ENCODE measurements at regions not wholly inside any gene's neighbourhood (a gene's known extent, or its start where the extent isn't known, plus 50 kb on each side); places are given as distances from the start of the nearest gene placed in this dataset.
A peak's percentile ranks its signal among the peaks of the same experiment; 100 is the strongest.
"Not testable (repeated sequence)": the region's sequence is repeated elsewhere in the genome, so short reads cannot be mapped to it uniquely, and the experiment has no call there.

DNA sequence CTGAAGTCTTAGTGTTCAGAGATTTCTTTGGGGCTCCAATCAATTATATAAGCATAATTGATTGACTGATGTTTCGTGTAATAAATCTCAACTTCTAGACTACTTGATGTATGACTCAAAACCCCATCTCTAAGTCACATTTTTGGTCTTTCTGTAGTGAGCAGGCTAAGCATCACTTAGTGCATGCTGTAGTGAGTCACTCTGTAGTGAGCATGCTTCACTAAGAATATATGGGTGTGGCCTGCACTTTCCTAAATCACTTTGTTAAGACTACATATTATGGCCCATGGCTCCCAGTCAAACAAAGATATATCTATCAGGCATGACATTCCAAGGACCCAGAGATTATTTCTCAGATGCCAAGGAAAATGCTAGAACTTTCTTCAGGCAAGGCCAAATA lies 909.4 kb upstream of the LRFN5 start:
- DNase-seq (ENCODE audit: low read depth) = no peak
- H3K4me3 ChIP-seq (replicated peaks; ENCODE audit: low read depth, low read length) = no peak overlapping the region
- TF ChIP-seq, protein P1, sequence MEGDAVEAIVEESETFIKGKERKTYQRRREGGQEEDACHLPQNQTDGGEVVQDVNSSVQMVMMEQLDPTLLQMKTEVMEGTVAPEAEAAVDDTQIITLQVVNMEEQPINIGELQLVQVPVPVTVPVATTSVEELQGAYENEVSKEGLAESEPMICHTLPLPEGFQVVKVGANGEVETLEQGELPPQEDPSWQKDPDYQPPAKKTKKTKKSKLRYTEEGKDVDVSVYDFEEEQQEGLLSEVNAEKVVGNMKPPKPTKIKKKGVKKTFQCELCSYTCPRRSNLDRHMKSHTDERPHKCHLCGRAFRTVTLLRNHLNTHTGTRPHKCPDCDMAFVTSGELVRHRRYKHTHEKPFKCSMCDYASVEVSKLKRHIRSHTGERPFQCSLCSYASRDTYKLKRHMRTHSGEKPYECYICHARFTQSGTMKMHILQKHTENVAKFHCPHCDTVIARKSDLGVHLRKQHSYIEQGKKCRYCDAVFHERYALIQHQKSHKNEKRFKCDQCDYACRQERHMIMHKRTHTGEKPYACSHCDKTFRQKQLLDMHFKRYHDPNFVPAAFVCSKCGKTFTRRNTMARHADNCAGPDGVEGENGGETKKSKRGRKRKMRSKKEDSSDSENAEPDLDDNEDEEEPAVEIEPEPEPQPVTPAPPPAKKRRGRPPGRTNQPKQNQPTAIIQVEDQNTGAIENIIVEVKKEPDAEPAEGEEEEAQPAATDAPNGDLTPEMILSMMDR (IDR thresholded peaks at IDR 0.05; ENCODE audit: low read length, missing control alignments) = no peak

DNA sequence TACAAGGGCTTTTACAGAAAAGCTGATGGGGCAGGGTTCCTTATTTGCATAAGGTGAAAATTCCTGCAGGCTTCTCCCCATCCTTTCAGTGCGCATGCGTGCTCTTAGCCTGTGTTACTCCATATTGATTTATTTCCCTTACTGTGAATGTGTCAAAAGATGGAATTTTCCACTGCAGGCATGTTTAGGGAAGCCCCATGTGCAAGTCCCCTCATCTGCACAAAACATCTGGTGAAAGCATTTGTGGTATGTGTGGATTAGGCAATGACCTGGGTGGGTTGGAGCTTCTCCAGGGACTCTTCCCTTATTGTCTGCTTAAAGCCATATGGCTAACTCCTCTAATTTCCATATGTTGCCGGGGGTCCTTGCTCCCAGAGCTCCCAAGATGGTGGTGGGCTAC lies 912.7 kb upstream of the LRFN5 start:
- DNase-seq (ENCODE audit: low read depth) = peak; percentile 0
- TF ChIP-seq, protein P1 (IDR thresholded peaks at IDR 0.05; ENCODE audit: low read length, missing control alignments) = no peak

DNA sequence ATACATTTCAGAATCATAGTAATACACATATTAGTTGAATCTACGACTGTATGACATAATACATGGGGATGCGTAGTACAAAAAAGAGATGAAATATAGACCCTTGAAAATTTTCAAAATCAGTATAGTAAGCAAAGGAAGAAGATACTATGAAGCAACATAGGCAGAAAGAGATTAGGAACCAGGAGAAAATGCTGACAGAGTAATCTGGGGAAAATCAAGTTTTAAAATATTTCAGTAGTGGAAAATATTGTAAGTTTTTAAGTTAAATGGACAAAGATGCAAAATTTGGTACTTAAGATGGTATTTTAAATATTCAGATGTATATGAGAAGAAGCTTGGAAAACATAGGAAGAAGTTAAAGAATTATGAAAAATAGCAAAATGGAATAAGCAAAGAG lies 915.6 kb upstream of the LRFN5 start:
- H3K4me3 ChIP-seq (replicated peaks; ENCODE audit: low read depth, low read length) = no peak overlapping the region
- DNase-seq (ENCODE audit: low read depth) = no peak
- TF ChIP-seq, protein P1 (IDR thresholded peaks at IDR 0.05; ENCODE audit: low read length, missing control alignments) = no peak

More for the DNA sequence above, 912.7 kb upstream of the LRFN5 start:
- no peak overlapping the region for H3K4me3 ChIP-seq (replicated peaks; ENCODE audit: low read depth, low read length)

DNA sequence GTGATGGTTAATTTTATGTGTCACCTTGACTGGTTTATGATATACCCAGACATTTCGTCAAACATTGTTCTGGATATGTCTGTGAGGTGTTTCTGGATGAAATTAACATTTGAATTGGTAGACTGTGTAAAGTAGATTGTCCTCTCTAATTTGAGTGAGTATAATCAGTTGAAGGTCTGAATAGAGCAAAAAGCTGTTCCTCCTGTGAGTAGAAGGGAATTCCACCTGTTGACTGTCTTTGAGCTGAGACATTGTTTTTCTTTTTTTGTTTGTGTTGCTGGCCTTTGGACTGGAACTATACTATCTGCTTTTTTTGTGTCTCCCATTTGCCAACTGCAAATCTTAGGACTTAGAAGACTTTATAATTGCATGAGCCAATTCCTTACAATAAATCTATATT lies 920.9 kb upstream of the LRFN5 start:
- DNase-seq (ENCODE audit: low read depth) = no peak
- TF ChIP-seq, protein P1 (IDR thresholded peaks at IDR 0.05; ENCODE audit: low read length, missing control alignments) = no peak
- no peak overlapping the region for H3K4me3 ChIP-seq (replicated peaks; ENCODE audit: low read depth, low read length)

DNA sequence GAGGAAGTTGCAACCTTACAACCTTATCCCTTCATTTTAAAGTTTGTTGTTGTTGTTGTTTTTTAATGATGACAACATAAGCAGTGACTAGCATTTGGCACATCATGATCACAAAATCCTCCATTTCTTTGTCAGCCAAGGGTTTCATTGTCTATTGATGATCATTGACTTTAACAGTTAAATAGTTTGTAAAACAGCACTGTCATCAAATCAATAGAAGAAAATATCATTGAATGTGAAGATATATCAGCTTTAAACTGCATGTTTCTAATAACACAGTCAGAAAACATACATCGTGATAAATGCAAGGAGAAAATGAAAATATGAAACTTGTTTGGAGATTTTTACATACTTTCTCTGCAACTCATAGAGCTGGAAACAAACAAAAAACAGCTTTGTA lies 922.3 kb upstream of the LRFN5 start:
- H3K4me3 ChIP-seq (replicated peaks; ENCODE audit: low read depth, low read length) = no peak overlapping the region
- no peak for DNase-seq (ENCODE audit: low read depth)
- TF ChIP-seq, protein P1 (IDR thresholded peaks at IDR 0.05; ENCODE audit: low read length, missing control alignments) = no peak

DNA sequence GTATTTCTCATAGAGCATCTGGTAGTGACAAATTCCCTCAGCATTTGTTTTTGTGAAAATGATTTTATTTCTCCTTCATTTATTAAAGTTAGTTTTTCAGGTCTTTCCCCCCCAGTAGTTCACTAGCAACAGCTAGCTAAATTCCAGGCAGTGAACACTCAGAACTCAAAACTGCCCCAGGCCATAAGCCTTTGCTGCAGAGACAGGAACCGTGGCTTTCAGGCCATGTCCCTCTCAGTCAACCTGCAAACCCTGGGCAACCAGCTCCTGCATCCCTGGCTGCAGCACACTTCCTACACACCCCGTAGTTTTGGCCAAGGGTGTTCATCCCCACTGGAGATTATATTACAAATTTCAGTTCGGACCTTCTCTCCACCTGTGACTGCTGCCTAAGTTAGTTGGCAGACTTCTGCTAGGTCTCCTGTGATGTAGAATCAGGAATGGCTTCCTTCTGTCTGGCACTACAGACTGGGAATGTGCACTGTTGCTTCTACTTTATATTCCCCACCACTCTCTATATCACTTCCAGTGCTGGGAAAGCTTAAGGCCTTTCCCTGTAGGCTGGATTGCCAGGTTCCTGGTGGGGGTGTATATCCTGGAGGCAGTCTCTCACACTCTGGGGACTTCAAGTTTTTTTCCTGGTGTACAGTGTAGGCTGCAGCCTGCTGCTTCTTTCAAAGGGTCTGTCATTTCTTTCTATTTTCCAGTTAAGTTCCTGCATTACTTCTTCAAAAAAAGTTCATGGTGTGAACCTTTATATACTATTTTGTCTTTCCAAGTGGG lies 924.4 kb upstream of the LRFN5 start:
- DNase-seq (ENCODE audit: low read depth) = no peak
- TF ChIP-seq, protein P1 (IDR thresholded peaks at IDR 0.05; ENCODE audit: low read length, missing control alignments) = no peak
- H3K4me3 ChIP-seq (replicated peaks; ENCODE audit: low read depth, low read length) = no peak overlapping the region

DNA sequence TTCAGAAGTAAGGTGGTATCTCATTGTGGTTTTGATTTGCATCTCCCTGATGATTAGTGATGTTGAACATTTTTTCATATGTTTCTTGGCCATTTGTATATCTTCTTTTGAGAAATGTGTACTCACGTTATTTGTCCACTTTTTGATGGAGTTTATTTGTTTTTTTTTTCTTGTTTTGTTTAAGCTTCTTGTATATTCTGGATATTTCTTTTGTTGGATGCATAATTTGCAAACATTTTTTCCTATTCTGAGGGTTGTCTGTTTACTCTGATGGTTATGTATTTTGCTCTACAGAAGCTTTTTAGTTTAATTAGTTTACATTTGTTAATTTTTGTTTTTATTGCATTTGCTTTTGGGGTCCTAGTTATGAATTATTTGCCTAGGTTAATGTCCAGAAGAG lies 927.4 kb upstream of the LRFN5 start:
- TF ChIP-seq, protein P1 (IDR thresholded peaks at IDR 0.05; ENCODE audit: low read length, missing control alignments) = no peak
- DNase-seq (ENCODE audit: low read depth) = no peak
- H3K4me3 ChIP-seq (replicated peaks; ENCODE audit: low read depth, low read length) = no peak overlapping the region

DNA sequence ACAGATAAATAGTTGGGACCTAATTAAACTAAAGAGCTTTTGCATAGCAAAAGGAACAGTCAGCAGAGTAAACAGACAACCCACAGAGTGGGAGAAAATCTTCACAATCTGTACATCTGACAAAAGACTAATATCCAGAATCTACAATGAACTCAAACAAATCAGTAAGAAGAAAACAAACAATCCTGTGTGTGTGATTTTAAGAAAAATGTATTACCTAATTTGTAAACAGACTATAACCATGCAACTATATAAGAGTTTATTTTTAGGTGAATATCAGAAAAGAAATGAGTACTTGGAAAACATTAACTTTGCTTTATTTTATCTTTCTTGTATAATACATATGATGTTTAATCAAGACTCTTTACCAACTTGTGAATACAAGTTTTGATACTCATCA lies 929.5 kb upstream of the LRFN5 start:
- not testable (repeated sequence) for H3K4me3 ChIP-seq (replicated peaks; ENCODE audit: low read depth, low read length); DNase-seq (ENCODE audit: low read depth)
